ENCODE measurements at regions not wholly inside any gene's neighbourhood (a gene's known extent, or its start where the extent isn't known, plus 50 kb on each side); places are given as distances from the start of the nearest gene placed in this dataset.
"Not testable (repeated sequence)": the region's sequence is repeated elsewhere in the genome, so short reads cannot be mapped to it uniquely, and the experiment has no call there.

DNA sequence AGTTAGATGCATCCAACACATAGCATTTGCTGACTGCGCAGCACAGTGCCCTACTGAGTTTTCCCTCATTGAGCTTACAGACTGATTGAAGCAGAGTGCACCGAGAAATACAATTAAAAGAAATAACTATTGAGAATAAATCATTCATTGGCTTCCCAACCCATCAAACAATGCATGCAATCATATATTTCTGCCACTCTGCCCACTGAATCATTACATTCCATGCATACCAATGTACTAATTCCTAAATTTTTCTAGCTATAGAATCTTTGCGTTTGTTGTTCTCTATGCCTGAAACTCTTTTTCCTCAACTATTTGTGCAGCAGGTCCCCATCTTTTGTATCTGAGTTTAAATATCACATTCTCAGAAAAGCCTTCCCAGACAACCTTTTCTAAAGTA, 783.8 kb downstream of the SORCS1 start:
- no peak for DNase-seq (ENCODE audit: low read depth)
- no peak for TF ChIP-seq CTCF (conservative IDR thresholded peaks at IDR 0.05; ENCODE audit: low read depth, low read length)
- no peak overlapping the region for H3K4me3 ChIP-seq (ENCODE audit: low read depth, low read length)

GRCh38 chr10:106378251-106378650, 786.3 kb downstream of the SORCS1 start:
- no peak for DNase-seq (ENCODE audit: low read depth)
- H3K4me3 ChIP-seq (ENCODE audit: low read depth, low read length) = no peak overlapping the region
- no peak for TF ChIP-seq CTCF (conservative IDR thresholded peaks at IDR 0.05; ENCODE audit: low read depth, low read length)

DNA sequence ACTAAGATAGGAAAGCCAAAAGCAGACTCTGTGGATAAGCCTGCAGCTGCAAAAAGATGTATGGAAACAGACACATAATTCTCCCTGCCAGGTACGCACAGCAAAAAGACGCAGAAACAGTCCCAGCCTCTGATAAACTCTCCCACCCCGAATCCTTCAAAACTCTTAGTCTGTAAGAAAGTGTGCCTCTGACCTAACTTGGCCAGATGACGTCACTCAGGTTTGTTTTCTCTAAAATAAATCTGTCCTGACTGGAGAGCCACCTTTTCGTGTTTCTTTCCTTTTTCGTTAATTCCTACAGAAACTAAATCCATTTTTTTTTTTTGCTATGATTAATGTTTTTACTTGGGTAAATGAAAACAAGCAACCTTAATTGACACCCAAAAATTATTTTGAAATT, 793.8 kb downstream of the SORCS1 start:
- TF ChIP-seq CTCF (conservative IDR thresholded peaks at IDR 0.05; ENCODE audit: low read depth, low read length) = no peak
- DNase-seq (ENCODE audit: low read depth) = no peak
- no peak overlapping the region for H3K4me3 ChIP-seq (ENCODE audit: low read depth, low read length)

GRCh38 chr10:106360870-106361269, 803.6 kb downstream of the SORCS1 start:
- DNase-seq (ENCODE audit: low read depth) = peak; percentile 76
- TF ChIP-seq CTCF (conservative IDR thresholded peaks at IDR 0.05; ENCODE audit: low read depth, low read length) = no peak
- no peak overlapping the region for H3K4me3 ChIP-seq (ENCODE audit: low read depth, low read length)

GRCh38 chr10:106355450-106355849, 809.1 kb downstream of the SORCS1 start:
- H3K4me3 ChIP-seq (ENCODE audit: low read depth, low read length) = no peak overlapping the region
- peak; percentile 6 for DNase-seq (ENCODE audit: low read depth)
- TF ChIP-seq CTCF (conservative IDR thresholded peaks at IDR 0.05; ENCODE audit: low read depth, low read length) = peak; percentile 64

DNA sequence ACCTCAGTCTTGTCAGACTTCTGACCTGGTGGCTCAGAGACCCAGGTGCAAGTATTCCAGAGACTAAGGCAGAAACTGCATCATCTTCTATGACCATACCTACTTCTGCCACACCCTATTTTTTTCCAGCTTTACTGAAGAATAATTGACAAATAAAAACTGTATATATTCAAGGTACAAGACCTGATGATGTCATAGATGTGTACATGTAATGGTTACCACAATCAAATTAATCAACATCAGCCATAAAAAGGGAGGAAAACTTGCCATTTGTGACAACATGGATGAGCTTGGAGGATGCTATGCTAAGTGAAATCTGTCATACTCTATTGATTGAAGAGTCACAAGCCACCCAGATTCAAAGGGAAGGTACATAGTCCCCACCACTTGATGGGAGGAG, 815.6 kb downstream of the SORCS1 start:
- H3K4me3 ChIP-seq (ENCODE audit: low read depth, low read length) = no peak overlapping the region
- TF ChIP-seq CTCF (conservative IDR thresholded peaks at IDR 0.05; ENCODE audit: low read depth, low read length) = no peak
- no peak for DNase-seq (ENCODE audit: low read depth)

- H3K4me3 ChIP-seq (ENCODE audit: low read depth, low read length) = no peak overlapping the region
- no peak for DNase-seq (ENCODE audit: low read depth)
- TF ChIP-seq CTCF (conservative IDR thresholded peaks at IDR 0.05; ENCODE audit: low read depth, low read length) = no peak
Observed at GRCh38 chr10:106347547-106347946, 817.0 kb downstream of the SORCS1 start.

- H3K4me3 ChIP-seq (ENCODE audit: low read depth, low read length) = not testable (repeated sequence)
Observed at GRCh38 chr10:106343539-106343938, 821.0 kb downstream of the SORCS1 start.

More at GRCh38 chr10:106343539-106343938, 821.0 kb downstream of the SORCS1 start:
- not testable (repeated sequence) for DNase-seq (ENCODE audit: low read depth)
